ENCODE measurements at regions not wholly inside any gene's neighbourhood (a gene's known extent, or its start where the extent isn't known, plus 50 kb on each side); places are given as distances from the start of the nearest gene placed in this dataset.

DNA sequence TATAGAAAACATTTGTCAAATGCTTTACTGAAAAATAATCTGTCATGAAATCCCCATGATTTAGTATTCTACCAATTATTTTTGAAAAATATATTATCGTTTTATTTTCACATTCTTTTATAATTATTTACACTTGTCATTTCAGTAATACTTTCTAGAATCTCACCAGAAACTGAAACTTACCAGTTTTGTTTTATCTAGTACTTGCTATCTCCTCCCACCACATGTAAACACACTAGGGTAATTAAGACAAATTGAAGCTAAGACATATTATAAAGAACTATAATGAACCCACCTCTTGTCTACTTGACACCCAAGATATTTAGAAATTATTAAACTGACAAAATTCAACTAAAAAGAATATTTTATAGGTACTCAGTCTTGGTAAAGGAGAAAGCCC lies 51.5 kb upstream of the GRM3 start:
- Histone ChIP-seq H3K9ac (ENCODE audit: low read length in 5 of 5) (no peak overlapping the region), H3K27me3 (ENCODE audit: control insufficient read depth in 5 of 5, insufficient read depth in 4 of 5, low read length in 5 of 5) (no peaks in the 10 kb centered on the region), H3K4me3 (ENCODE audit: low read depth in 1 of 5, low read length in 5 of 5) (no peak overlapping the region), H3K27ac (ENCODE audit: low read depth, low read length) (no peak overlapping the region), H3K4me1 (ENCODE audit: control insufficient read depth in 5 of 5, insufficient read depth in 5 of 5, low read length in 5 of 5) (no peaks in the 10 kb centered on the region), H3K9me3 (ENCODE audit: control insufficient read depth in 5 of 5, low read length in 5 of 5) (peaks cover 0 to 3% (median 0%) of the 10 kb centered on the region in 5 donors), H3K36me3 (ENCODE audit: control insufficient read depth in 5 of 5, insufficient read depth in 5 of 5, low read length in 5 of 5) (no peaks in the 10 kb centered on the region)

DNA sequence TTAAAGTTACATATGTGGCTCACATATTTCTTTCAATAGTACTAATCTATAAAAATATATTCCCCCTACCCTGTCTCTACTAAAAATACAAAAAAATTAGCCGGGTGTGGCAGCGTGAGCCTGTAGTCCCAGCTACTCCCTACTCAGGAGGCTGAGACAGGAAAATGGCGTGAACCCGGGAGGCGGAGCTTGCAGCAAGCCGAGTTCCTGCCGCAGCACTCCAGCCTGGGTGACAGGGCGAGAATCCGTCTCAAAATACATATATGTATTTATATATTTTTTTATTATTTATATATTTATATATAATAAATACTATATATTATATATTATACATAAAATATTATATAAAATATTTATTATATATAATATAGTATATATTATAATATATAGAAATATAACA lies 69.7 kb upstream of the GRM3 start:
- Histone ChIP-seq H3K4me3 (ENCODE audit: low read depth in 1 of 5, low read length in 5 of 5) (no peak overlapping the region), H3K4me1 (ENCODE audit: control insufficient read depth in 5 of 5, insufficient read depth in 5 of 5, low read length in 5 of 5) (no peaks in the 10 kb centered on the region)

DNA sequence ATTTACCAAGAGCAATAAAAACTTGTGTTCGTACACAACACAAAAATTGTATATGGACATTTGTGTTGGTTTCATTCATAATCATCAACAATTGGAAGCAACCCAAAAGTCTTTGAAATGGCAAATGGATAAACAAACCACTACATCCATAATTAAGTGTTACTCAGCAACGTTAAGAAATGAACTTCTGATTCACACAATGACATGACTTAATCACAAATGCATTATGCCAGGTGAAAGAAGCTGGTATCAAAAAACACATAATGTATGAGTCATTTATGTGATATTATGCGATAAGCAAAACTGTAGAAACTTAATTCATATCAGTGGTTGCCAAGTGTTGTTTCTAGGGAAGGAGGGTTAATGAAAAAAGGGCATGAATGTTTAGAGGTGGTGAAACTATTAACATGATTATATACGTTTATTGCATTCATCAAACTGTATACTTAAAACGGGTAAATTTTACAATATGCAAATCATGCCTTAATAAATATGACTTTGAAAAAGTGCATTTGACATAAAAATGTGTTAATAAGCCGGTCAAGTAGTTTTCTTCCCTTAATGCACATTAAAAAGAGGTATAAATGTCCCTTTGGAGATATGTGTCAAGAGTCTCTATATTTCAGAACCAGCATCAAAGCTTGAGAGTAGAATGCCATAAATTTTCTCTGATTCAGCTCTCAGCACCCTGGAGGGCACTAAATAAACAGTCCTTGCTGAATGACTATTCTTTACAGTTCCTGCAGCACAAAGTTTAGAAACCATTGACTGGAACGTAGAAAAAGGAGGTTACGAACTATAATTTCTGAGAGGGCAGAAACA lies 84.8 kb upstream of the GRM3 start:
- H3K4me3 ChIP-seq (ENCODE audit: low read depth in 1 of 5, low read length in 5 of 5) = no peak overlapping the region
- H3K9me3 ChIP-seq (ENCODE audit: control insufficient read depth in 5 of 5, low read length in 5 of 5) = no peaks in the 10 kb centered on the region
- H3K36me3 ChIP-seq (ENCODE audit: control insufficient read depth in 5 of 5, insufficient read depth in 5 of 5, low read length in 5 of 5) = no peaks in the 10 kb centered on the region
- no peak overlapping the region for H3K27ac ChIP-seq (ENCODE audit: low read depth, low read length)
- no peaks in the 10 kb centered on the region for H3K4me1 ChIP-seq (ENCODE audit: control insufficient read depth in 5 of 5, insufficient read depth in 5 of 5, low read length in 5 of 5)
- H3K9ac ChIP-seq (ENCODE audit: low read length in 5 of 5) = no peak overlapping the region
- no peaks in the 10 kb centered on the region for H3K27me3 ChIP-seq (ENCODE audit: control insufficient read depth in 5 of 5, insufficient read depth in 4 of 5, low read length in 5 of 5)

More for the DNA sequence above, 69.7 kb upstream of the GRM3 start:
- Histone ChIP-seq H3K27ac (ENCODE audit: low read depth, low read length) (no peak overlapping the region), H3K36me3 (ENCODE audit: control insufficient read depth in 5 of 5, insufficient read depth in 5 of 5, low read length in 5 of 5) (no peaks in the 10 kb centered on the region), H3K9ac (ENCODE audit: low read length in 5 of 5) (no peak overlapping the region), H3K9me3 (ENCODE audit: control insufficient read depth in 5 of 5, low read length in 5 of 5) (peaks cover 0 to 3% (median 0%) of the 10 kb centered on the region in 5 donors), H3K27me3 (ENCODE audit: control insufficient read depth in 5 of 5, insufficient read depth in 4 of 5, low read length in 5 of 5) (no peaks in the 10 kb centered on the region)

DNA sequence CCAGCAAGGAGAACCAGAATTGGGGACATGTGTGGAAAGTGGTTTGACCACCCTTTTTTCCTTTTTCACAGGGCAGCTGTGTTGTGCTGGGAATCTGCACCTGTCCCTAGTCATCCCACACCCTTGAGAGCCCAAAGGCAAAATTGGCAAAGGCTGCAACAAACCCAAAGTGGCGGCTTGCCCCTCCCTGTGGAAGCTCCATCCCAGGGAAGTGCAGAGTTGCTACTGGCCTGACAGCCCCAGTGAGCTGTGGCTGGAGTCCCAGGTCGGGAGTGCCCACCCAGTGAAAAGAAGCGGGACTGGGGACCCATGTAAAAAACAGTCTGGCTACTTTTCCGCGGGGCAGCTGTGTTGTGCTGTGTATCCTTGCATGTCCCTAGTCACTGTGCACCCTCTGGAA lies 109.1 kb upstream of the GRM3 start:
- Histone ChIP-seq H3K27ac (ENCODE audit: low read depth, low read length) (no peak overlapping the region), H3K4me1 (ENCODE audit: control insufficient read depth in 5 of 5, insufficient read depth in 5 of 5, low read length in 5 of 5) (no peaks in the 10 kb centered on the region), H3K36me3 (ENCODE audit: control insufficient read depth in 5 of 5, insufficient read depth in 5 of 5, low read length in 5 of 5) (no peaks in the 10 kb centered on the region), H3K9me3 (ENCODE audit: control insufficient read depth in 5 of 5, low read length in 5 of 5) (peaks cover 0 to 4% (median 0%) of the 10 kb centered on the region in 5 donors), H3K4me3 (ENCODE audit: low read depth in 1 of 5, low read length in 5 of 5) (no peak overlapping the region), H3K9ac (ENCODE audit: low read length in 5 of 5) (no peak overlapping the region), H3K27me3 (ENCODE audit: control insufficient read depth in 5 of 5, insufficient read depth in 4 of 5, low read length in 5 of 5) (no peaks in the 10 kb centered on the region)

DNA sequence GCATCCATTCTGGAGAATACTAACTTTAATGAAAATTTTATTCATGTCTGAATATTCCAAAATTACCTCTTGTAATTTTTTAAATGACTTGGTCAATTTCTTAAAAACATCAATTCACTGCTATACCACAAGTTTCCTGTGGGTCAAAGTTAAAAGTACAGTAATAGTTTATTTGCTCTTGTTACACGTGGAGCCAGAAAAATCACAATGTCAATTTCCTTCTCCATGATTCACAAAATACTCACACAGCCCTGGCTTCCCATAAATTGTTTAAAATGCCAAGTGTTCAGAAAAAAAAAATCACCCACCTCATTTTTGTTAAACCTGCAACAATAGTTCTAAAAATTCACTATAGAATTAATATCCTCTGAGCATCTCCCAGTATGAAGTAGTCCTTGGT lies 139.5 kb upstream of the GRM3 start:
- Histone ChIP-seq H3K27ac (ENCODE audit: low read depth, low read length) (no peak overlapping the region), H3K9ac (ENCODE audit: low read length in 5 of 5) (no peak overlapping the region), H3K4me1 (ENCODE audit: control insufficient read depth in 5 of 5, insufficient read depth in 5 of 5, low read length in 5 of 5) (no peaks in the 10 kb centered on the region), H3K36me3 (ENCODE audit: control insufficient read depth in 5 of 5, insufficient read depth in 5 of 5, low read length in 5 of 5) (no peaks in the 10 kb centered on the region), H3K4me3 (ENCODE audit: low read depth in 1 of 5, low read length in 5 of 5) (no peak overlapping the region), H3K27me3 (ENCODE audit: control insufficient read depth in 5 of 5, insufficient read depth in 4 of 5, low read length in 5 of 5) (no peaks in the 10 kb centered on the region), H3K9me3 (ENCODE audit: control insufficient read depth in 5 of 5, low read length in 5 of 5) (no peaks in the 10 kb centered on the region)

DNA sequence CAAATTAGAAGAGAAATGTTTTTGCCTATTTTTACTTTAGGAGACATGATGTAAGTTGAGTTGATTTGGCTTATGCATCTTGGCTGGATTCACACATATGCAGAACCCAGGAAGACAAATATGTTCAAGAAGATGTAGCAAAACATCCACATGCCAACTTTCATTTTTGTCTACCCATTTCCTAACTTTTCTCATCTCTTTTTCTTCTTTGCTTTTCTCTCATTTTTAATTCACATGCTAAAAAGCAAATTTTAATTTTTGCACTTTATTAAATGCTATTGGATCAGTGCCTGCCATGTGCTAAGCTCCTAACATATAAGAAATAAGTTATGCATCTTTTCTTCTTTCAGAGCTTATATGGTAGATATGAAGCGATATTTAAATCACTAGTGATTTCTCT lies 143.7 kb upstream of the GRM3 start:
- Histone ChIP-seq H3K27me3 (ENCODE audit: control insufficient read depth in 5 of 5, insufficient read depth in 4 of 5, low read length in 5 of 5) (no peaks in the 10 kb centered on the region), H3K27ac (ENCODE audit: low read depth, low read length) (no peak overlapping the region), H3K9ac (ENCODE audit: low read length in 5 of 5) (no peak overlapping the region), H3K4me3 (ENCODE audit: low read depth in 1 of 5, low read length in 5 of 5) (no peak overlapping the region), H3K4me1 (ENCODE audit: control insufficient read depth in 5 of 5, insufficient read depth in 5 of 5, low read length in 5 of 5) (no peaks in the 10 kb centered on the region), H3K36me3 (ENCODE audit: control insufficient read depth in 5 of 5, insufficient read depth in 5 of 5, low read length in 5 of 5) (no peaks in the 10 kb centered on the region), H3K9me3 (ENCODE audit: control insufficient read depth in 5 of 5, low read length in 5 of 5) (no peaks in the 10 kb centered on the region)

DNA sequence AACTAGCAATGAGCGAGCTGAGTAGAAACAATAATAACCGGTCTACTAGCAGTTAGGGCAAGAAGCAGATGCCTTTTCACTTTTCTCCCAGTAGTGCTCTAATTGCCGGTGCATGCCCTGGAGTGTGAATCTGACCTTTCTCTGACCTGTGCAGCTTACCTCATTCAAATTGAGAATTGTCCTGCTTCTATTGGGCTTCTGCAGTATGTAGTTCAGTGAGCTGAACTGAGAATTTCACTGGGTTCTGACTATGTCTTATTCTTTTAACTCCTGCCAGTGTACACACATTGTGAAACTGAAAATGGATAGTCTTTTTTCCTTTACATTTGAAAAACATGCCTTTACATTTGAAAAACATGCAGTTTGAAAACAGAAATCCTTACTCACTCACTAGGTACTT lies 157.9 kb upstream of the GRM3 start:
- Histone ChIP-seq H3K36me3 (ENCODE audit: control insufficient read depth in 5 of 5, insufficient read depth in 5 of 5, low read length in 5 of 5) (no peaks in the 10 kb centered on the region), H3K9ac (ENCODE audit: low read length in 5 of 5) (no peak overlapping the region), H3K27me3 (ENCODE audit: control insufficient read depth in 5 of 5, insufficient read depth in 4 of 5, low read length in 5 of 5) (no peaks in the 10 kb centered on the region), H3K4me3 (ENCODE audit: low read depth in 1 of 5, low read length in 5 of 5) (no peak overlapping the region), H3K4me1 (ENCODE audit: control insufficient read depth in 5 of 5, insufficient read depth in 5 of 5, low read length in 5 of 5) (no peaks in the 10 kb centered on the region), H3K27ac (ENCODE audit: low read depth, low read length) (no peak overlapping the region), H3K9me3 (ENCODE audit: control insufficient read depth in 5 of 5, low read length in 5 of 5) (no peaks in the 10 kb centered on the region)

DNA sequence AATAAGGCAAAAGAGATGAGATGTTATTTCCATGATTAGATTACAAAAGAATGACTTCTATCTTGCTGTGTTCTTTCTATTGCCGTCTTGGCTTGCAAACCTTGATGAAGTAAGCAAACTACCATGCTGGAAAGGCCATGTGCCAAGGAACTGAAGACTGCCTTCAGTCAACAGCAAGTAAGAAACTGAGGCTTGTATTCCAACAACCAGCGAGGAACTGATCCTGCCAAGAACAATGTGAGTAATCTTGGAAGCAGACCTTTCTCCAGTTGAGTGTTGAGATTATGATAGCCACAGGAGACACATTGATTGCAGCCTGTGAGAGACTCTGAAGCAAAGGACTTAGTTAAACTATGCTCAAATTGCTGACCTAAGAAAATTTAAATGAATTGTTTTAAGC lies 164.6 kb upstream of the GRM3 start:
- no peaks in the 10 kb centered on the region for H3K9me3 ChIP-seq (ENCODE audit: control insufficient read depth in 5 of 5, low read length in 5 of 5)
- H3K9ac ChIP-seq (ENCODE audit: low read length in 5 of 5) = no peak overlapping the region
- no peak overlapping the region for H3K4me3 ChIP-seq (ENCODE audit: low read depth in 1 of 5, low read length in 5 of 5)
- no peak overlapping the region for H3K27ac ChIP-seq (ENCODE audit: low read depth, low read length)
- no peaks in the 10 kb centered on the region for H3K36me3 ChIP-seq (ENCODE audit: control insufficient read depth in 5 of 5, insufficient read depth in 5 of 5, low read length in 5 of 5)
- H3K4me1 ChIP-seq (ENCODE audit: control insufficient read depth in 5 of 5, insufficient read depth in 5 of 5, low read length in 5 of 5) = peaks cover 0 to 21% (median 8%) of the 10 kb centered on the region in 5 donors
- no peaks in the 10 kb centered on the region for H3K27me3 ChIP-seq (ENCODE audit: control insufficient read depth in 5 of 5, insufficient read depth in 4 of 5, low read length in 5 of 5)

DNA sequence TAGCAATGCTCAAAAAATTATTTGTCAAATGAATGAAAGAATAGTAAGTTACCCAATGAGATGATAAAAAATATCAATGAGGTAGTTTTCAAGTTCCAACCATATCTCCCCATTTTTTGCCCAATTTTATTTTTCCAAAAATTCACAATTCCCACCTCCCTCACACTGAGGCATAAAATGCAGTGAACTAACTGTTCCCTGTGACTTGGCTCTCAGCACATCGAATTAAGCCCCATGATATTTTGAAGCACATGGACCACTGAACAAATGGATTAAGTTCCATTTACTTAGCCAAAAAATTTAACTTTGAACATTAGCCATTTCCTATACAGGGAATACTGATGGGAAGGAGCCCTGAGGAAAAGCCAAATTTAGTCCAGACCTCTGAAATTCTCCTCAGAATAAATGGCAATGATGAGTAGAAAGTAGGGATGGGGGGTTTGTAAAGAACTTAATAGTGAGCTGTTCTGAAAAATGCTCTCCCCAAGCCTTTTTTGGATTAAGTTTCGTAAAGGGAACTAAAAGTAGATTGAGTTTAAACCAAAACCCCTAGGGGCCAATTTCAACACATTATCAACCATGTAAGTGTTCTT lies 166.3 kb upstream of the GRM3 start:
- Histone ChIP-seq H3K4me3 (ENCODE audit: low read depth in 1 of 5, low read length in 5 of 5) (no peak overlapping the region), H3K27me3 (ENCODE audit: control insufficient read depth in 5 of 5, insufficient read depth in 4 of 5, low read length in 5 of 5) (no peaks in the 10 kb centered on the region), H3K9ac (ENCODE audit: low read length in 5 of 5) (no peak overlapping the region), H3K36me3 (ENCODE audit: control insufficient read depth in 5 of 5, insufficient read depth in 5 of 5, low read length in 5 of 5) (no peaks in the 10 kb centered on the region), H3K4me1 (ENCODE audit: control insufficient read depth in 5 of 5, insufficient read depth in 5 of 5, low read length in 5 of 5) (peaks cover 0 to 21% (median 8%) of the 10 kb centered on the region in 5 donors), H3K9me3 (ENCODE audit: control insufficient read depth in 5 of 5, low read length in 5 of 5) (no peaks in the 10 kb centered on the region), H3K27ac (ENCODE audit: low read depth, low read length) (no peak overlapping the region)

DNA sequence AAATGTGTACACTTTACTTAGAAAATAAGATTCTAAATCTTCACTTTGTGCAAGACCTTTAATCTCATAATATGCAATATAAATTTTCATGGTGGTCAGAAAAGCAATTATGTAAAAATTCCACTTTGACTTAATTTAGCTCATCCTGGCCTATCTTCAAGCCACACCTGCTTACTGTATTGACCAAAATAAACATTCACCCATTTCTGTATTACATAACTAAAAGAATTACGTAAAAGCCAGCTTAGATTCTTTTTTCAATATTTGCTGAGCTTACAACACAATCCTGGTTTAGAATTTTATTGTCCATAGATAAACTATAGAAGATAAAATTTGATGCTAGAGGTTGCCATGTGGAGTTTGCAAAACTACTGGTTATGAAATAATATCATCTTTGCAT lies 172.9 kb upstream of the GRM3 start:
- no peaks in the 10 kb centered on the region for H3K9me3 ChIP-seq (ENCODE audit: control insufficient read depth in 5 of 5, low read length in 5 of 5)
- no peaks in the 10 kb centered on the region for H3K27me3 ChIP-seq (ENCODE audit: control insufficient read depth in 5 of 5, insufficient read depth in 4 of 5, low read length in 5 of 5)
- no peak overlapping the region for H3K9ac ChIP-seq (ENCODE audit: low read length in 5 of 5)
- no peaks in the 10 kb centered on the region for H3K36me3 ChIP-seq (ENCODE audit: control insufficient read depth in 5 of 5, insufficient read depth in 5 of 5, low read length in 5 of 5)
- no peak overlapping the region for H3K27ac ChIP-seq (ENCODE audit: low read depth, low read length)
- no peak overlapping the region for H3K4me3 ChIP-seq (ENCODE audit: low read depth in 1 of 5, low read length in 5 of 5)
- H3K4me1 ChIP-seq (ENCODE audit: control insufficient read depth in 5 of 5, insufficient read depth in 5 of 5, low read length in 5 of 5) = no peaks in the 10 kb centered on the region
